Globus pallidus (tissue), 1 donor: ENCODE measurements at regions not wholly inside any gene's neighbourhood (a gene's known extent, or its start where the extent isn't known, plus 50 kb on each side); places are given as distances from the start of the nearest gene placed in this dataset.

ENCODE experiments used
- DNase-seq: peaks from one replicate; pipeline ENCODE4 v3.0.0-alpha.2; 2015; ENCODE audit warnings: low spot score

DNA sequence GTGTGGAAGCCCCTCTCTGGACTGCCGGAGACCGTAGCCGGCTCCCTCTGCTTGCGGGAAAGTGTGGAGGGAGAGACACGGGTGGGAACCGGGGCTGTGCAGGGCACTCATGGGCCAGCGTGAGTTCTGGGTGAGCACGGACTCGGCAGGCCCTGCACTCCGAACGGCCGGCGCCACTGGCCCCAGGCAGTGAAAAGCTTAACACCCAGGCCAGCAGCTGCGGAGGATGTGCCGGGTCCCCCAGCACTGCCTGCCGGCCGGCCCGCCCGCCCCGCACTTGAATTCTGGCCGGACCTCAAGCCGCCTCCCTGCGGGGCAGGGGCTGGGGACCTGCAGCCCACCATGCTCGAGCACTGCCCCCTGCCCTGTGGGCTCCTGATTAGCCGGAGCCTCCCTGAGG, 147.0 kb downstream of the FGF9 start:
- DNase-seq, result no peak

DNA sequence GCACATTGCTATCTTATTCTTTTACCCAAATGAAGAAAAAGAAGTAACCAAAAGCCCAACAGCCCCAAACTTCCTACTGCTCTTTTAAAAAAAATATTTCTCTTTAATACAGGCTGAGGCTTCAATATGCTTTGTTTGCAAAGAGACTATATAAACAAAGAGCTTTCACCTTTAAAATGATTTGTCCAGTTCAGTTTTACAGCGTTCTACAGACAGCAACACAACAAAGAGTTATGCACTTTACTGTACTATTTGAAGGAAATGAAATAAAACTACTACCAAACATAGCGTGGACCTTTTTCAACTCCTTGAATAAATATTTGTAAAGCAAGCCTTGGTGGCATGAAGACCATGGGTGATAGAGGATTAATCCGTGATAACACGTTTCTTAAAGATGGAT, 151.2 kb downstream of the FGF9 start:
- no peak for DNase-seq

DNA sequence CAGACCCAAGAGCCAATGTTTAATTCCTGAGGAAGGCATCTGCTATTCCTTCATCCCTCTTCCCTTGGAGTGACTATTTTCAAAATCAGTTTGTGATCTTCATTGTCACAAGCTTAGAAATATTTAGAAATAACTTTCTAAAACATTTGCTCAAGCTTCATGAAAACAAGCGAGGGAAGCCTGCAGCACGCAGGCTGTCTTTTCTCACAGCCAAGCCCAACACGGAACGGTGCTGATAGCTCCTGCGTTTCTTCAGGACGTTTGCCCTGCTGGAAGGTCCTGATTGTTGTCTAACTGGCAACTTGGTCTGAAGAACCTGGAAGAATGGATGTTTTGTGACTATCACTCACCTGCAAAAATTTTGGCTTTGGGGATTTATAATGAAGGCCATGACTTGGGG, 152.5 kb downstream of the FGF9 start:
- no peak for DNase-seq

DNA sequence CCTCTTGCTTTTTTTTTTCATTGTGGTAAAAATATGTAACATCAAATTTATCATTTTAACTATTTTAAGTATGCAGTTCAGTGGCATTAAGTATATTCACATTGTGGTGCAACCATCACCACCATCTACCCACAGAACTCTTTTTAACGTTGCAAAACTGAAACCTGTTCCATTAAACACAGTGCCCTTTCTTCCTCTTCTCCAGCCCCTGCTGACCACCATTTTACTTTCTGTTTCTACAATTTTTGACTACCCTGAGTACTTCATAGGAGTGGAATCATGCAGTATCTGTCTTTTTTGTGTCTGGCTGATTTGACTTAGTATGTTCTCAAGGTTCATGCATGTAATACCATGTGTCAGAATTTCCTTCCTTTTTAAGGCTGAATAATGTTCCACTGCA, 153.1 kb downstream of the FGF9 start:
- DNase-seq, result no peak

DNA sequence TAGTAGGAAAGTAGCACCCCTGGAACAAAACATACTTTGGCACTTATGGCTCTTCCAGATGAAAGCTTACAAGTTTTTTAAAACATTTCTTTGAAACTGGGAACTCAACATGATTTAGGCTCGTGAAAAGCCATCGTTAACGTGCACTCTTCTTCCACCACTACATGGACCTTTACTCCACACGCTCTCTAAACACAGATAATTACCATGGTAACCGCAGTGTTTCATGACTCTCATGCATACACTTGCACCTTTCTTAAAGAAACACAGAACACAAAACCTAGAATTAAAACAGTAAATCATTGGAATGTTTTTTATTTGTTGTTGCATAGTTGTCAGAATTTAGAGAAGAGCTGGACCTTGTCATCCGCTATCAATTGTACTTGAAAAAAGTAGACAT, 154.3 kb downstream of the FGF9 start:
- no peak for DNase-seq

DNA sequence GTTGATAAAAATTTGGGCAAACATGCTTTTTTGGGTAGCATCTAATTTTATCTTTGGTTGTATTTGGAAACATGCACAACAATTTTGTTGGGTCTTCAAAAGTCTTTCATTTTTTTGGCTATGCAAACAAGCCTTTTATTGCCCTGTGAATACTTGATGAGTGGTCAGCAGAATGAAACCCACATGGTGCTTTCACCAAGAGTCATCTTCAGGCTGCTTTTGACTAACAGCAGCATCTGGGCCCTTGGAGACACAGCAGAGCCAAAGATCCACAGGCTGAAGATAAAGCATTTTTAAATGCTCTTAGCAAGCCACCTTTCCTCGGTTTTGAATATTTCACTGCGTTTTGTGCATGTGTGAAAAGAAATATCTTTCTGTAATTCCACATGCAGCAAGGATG, 154.9 kb downstream of the FGF9 start:
- DNase-seq, result no peak

DNA sequence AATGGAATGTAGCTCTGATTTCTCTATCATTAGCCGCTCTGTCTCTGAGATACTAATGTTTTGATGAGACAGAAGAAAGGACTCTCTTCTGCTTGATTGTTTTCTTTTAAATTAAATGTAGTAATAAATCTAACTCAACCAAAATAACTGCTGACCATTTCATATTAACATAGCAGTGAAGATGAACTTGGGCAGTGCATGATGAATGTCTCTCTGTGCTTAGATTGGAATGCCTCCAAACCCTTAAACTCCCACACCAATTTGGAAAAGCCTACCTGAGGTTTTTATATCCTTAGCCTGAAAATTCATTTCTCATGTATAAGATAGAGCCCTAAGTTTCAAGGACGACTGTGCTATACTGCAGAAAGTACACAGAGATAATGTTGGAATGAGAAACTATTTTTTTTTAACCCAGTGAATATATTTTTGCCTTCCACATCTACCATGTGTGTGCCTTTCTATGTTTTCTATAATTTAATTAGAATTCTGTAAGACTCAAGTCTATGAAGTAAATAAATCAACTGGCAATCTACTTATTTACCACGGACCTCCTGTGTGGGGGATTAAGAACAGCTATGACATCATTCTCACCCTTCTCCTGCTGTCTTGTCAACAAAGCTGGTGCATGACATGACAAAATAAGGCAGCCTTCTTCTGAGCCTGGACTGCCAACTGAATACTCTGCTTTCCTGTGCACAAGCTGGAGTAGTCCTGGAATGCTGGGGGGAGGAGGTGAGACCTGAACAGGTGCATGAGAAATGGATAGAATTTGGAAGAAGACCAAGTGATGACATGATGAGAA, 155.5 kb downstream of the FGF9 start:
- DNase-seq, result no peak

DNA sequence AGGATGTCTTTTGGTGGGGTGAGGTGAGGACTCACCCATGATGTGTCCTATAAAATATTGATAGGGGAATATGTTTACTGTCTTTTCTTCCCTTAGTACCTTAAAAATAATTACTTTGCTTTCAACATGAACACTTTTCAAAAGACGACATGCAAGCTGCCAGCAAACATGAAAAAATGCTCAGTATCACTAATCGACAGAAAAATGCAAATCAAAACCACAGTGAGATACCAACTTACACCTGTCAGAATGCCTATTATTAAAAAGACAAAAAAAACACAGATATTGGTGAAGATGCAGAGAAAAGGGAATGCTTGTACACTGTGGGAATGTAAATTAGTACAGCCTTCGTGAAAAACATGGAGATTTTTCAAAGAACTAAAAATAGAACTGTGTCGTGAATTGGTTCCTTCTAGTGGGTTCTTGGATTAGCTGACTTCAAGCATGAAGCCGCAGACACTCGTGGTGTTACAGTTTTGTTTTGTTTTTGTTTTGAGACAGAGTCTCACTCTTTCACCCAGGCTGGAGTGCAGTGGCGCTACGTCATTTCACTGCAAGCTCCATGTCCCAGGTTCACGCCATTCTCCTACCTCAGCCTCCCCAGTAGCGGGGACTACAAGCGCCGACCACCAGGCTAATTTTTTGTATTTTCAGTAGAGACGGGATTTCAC, 160.9 kb downstream of the FGF9 start:
- no peak for DNase-seq

DNA sequence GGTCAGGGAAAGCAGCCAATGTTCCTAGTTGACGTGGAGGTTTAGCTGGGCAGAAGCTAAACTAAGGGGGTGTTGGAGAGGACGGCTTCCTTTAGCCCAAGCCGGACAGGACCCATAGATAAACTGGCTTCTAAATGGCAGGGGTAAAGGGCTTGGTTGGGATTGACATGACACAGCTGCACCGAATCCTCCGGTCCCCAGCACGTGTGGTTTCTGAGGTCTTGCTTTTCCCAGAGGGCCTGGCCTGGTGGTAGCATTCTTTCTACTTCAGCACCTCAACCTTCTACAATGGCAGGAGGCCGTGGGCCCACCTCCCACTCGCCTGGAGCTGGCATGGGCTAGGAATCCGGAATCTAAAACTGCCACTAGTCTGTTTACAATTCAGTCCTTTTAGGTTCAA, 163.0 kb downstream of the FGF9 start:
- DNase-seq, result no peak

DNA sequence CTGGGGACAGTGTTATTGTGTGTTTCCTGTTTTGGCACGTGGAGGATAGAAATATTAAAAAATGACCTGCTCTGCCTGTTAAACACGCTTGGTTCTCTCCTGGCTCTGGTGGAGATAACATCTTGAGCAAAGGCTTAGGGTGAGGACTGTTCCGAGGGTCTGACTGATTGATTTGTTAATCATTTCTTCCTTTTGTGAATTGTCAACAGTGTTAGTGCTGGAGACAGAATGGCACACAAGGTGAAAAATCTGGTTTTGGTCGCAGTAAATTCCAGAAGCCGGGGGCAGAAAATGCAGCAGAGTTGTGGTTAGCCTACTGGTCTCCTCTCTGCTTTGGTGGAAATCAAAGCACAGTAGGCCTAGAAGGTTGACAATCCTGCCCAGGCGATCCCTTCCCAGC, 163.6 kb downstream of the FGF9 start:
- no peak for DNase-seq

DNA sequence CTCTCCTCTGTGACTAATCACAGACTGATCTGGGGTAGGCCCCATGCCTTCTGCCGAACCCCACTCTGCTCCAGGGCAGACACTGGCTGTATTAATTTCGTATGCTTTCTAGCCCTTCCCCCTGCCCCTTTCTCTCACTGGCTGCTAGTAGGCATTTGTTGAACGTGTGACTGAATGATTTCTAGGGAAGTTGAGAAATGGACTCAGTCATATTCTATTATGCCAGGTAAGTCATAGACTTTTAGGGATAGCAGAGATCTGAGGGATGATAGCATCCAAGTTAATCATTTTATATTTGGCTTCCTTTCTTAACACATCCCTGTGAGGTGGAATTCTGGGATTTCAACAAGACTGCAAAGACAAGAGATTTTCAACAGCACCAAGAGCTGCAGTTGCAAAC, 166.4 kb downstream of the FGF9 start:
- no peak for DNase-seq

DNA sequence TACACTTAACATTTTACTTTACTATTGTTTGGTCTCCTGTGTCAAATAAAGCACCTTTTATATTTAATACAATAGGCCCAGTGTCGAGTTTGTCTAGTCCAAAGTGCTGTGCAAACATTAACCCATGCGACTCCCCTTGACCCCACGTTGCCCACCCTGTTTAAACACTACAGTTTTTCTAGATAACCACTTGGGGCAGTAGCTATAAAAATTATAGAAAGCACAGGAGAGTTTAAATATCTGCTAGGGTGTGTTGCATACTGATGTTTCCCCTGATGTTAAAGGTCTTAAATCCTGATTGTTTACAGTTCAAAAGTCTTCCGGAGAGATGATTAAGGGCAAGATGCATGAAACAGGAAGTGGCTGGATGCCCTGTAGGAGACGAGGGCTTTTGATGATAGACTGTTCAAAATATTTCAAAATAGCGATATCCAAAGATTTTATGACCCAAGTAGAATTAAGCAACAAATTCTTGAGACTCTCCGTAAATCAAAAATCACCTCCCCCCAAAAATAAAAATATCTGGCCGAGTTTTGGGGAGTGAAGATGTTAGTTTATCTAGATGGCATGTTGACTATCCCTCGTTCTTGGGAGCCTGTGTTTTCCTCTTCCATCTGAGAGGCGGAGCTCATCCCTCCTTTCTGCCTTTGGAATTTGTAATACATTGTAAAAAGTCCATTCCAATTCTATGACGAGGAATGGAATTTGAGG, 167.1 kb downstream of the FGF9 start:
- no peak for DNase-seq

DNA sequence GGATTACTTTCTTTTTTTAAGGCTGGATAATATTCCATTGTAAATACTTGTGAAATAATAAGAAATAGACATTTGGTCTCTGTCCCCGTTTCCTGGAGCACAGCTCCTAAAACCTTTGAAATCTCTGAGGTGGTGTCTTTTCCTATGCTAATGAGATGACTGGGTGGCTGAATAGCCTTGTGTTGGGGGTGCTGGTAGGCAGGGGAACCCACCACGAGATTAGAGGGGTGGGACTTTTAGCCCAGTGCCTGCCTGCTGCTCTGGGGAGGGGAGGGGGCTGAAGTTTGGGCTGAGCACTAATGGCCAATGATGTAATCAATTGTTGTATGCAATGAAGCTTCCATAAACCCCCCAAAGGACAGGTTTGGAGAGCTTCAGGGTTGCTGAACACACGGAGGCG, 175.7 kb downstream of the FGF9 start:
- no peak for DNase-seq

DNA sequence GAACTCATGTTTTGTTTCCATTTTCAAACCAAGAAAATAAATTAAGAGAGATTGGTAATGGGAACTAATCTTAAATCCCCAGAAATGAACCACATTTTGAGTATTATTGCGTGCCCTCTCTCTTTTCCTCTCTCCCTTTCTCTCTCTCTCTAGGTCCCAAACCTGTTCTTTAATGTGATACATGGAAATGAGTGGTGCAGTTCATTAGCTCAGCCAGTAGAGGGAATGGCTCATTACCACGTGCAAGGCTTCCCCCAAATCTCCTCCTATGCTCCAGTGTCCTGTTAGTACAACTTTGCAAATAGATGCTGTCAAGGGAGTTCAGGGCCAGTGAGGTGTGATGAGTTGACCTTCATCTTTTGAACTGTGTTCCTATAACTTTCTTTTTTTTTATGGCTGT, 178.4 kb downstream of the FGF9 start:
- no peak for DNase-seq

DNA sequence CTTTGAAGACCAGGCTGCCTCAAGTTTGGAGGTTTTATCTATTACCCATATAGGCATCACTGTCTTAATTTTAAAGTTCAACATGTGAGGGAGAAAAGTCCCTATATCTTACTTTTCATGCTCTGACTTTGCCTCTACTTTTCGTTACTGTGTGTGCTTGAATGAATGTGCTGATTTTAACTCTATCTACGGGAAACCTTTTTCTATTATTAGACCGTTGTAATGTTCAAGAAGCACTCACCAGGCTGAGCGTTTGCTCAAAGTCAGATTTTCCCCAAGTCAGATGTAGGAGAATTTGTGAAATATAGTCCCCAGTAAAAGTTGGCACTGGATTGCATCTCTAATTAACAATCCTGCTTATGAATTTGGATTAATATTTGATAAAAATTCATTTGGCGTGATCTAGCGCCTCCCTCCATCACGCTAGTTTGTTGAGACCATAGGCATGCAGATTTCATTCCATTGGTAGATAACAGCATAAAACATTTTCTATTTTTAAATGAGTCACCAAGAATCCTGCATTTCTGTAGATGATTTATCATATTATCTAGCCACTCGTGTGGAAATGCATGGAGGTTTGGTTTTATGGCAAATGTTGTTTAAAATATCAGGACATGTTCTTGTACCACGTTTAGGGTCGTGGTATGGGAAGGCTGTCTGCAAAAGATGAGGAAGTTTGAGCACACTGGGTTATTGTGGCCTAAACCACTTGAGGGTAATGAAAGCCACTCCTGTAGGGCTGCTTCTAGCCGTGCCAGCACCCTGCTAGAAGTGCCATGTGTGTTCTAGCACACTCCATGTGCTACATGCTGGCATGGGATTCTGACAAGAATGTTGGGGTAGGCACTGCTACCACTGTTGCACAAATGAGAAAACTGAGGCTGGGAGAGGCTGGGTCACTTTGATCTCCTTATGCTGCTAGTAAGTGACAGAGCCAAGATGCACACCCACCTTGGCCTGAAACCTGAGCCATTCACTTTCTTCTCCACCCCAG, 179.4 kb downstream of the FGF9 start:
- DNase-seq, result no peak

DNA sequence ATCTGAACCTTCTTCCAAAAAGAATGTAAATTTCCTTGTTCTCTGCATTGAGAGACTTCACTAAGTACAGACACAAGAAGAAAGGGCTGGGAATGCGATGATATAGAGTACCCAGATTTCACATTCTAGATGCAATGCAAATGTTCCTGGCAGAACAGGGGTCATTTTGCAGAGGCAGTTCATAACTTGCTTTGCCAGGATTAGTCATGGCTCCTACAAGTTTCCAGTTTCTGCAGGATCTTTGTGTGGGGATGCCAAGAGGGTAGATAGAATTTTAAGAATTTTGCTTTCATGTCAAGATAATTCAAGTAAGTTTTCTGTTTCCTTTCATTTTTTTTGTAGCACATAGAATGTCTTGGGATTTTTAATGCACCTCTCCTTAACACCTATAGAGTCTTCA, 181.2 kb downstream of the FGF9 start:
- DNase-seq, result no peak

DNA sequence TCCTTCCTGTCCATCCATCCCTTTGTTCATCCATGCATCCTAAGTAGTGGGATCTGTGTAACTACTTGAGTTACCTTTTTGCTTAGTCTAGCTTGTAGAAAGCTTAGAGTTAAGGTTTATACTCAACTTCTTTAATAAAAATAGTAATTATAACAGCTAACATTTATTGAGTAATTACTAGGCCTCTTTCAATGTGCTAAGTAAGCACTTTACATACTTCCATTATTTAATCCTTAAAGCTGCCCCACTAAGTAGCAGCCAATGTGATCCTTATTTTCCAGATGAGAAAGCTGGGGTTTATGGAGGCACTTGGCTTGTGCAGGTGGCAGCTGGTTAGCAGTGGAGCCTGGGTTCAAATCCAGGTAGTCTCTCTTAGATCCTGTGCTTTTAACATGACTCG, 182.9 kb downstream of the FGF9 start:
- DNase-seq, result no peak

DNA sequence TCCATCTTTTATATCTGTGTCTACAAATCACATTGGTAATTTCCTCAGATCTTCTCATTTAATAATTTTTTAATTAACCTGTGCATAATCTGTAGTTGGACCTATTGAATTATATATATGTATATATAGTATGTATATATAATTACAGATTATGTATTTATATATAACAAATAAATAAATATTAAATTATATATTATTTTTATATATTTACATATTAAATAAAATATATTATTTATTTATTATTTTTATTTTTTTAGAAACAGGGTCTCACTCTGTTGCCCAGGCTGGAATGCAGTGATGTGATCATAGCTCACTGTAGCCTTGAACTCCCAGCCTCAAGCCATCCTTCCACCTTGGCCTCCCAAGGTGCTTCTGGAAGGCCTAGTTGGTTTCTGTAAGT, 197.9 kb downstream of the FGF9 start:
- no peak for DNase-seq

DNA sequence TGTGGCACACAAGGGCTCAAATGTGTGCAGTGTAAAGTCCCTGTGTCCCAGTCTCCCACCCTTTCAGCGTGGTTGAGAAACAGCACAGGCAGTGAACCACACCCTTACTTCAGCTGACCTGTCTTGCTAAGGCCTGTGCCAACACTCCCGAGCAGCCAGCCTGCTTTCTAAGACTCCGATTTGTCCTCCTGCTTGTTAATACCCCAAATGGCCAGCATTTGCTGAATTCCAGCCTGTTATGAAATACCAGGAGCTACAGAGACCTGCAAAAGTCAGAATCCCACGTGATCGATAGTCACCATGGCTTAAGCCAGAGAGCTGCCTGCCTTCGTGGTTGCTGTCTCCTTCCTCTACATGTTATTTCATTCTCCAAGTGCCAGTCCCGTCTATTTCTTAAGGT, 200.5 kb downstream of the FGF9 start:
- no peak for DNase-seq

DNA sequence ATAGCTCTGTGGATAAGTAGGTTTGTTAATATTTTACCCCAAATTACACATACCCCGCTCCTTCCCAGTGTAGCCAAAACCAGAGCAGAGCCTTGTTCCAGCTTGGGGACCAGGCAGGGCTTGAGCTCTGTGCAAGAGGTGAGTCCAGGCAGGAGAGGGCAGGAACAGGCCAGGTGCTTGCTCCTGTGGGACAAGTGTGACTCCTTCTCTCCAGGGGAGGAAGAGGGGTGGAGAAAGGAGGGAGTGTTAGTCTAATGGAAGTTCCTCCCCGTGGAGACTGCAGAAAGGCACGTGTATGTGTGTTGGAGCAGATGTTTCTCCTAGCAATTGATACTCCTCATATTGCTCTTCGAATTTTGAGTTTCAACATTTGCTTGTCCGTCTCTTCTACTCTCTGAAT, 201.0 kb downstream of the FGF9 start:
- no peak for DNase-seq

DNA sequence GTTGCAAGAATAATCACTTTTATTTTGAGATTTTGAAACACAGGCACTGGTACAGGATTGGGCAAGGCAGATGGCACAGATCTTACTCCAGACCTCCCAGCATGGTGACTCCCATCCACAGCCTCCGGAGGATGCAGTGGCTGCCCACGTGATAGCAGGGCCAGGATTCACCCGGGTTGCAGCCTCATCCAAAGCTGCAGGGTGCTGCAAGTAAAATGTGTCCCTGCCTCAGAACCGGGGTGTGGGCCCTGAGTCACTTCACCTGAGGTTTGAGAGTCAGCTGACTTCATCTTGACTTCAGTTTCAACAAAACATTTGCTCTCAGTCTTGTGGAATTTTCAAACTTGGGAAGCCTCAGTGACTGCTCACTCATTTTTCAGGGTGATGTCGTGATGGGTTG, 201.9 kb downstream of the FGF9 start:
- DNase-seq, result no peak

DNA sequence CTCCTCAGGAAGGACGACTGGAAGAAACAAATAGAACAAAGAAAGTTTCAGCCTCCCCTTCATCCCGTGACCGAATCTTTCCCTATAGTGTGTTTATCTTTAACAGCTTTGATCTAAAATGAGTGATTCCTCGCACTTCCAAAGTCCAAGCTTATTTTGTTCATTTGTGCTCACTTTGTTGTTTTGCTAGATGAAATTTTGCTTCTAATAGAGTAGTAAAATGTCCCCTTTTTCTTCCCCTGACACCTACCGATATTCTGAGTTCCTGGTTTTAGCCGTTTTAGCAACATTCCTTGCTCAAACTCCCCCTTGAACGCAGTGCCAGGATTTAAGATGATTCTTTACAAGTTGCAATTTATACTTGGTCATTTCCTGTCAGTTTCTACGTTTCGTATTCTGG, 204.2 kb downstream of the FGF9 start:
- no peak for DNase-seq
